K562 (cell line): ENCODE measurements at regions not wholly inside any gene's neighbourhood (a gene's known extent, or its start where the extent isn't known, plus 50 kb on each side); places are given as distances from the start of the nearest gene placed in this dataset.

Source experiments
- ATAC-seq: fragments of 200-7000 bp; cut with Tn5 transposase; 3 replicates; pipeline ENCODE4 v1.9.1; 2020; ENCODE audit warnings: moderate library complexity
- BruUV-seq: library from RNA; stranded (reverse); fragments of 400-500 nt; replicated peaks from 2 replicates; lab custom pipeline; 2021; lab: Mats Ljungman, UMichigan
- CTCF ChIA-PET: fragments of 300-600 bp; formaldehyde crosslinking; extraction: SDS; loops from one replicate; lab custom pipeline; 2021; ENCODE audit warnings: low intra/inter-chr PET ratio; lab: Yijun Ruan, JAX
- POLR2A ChIA-PET: fragments of 300-600, 350-650 bp; sonication (Branson Sonifier 250); formaldehyde crosslinking; extraction: SDS; loops from one replicate; lab custom pipeline; 2021; ENCODE audit warnings: antibody characterized with exemption, inconsistent platforms; lab: Yijun Ruan, JAX
- DNase-seq, 4 experiments: peaks; one replicate each; pipeline versions ENCODE4 v3.0.0 to v3.0.0-alpha.2; 2011 to 2018; ENCODE audit warnings: low spot score in 3 of 4, mixed read lengths in 3 of 4; ENCODE audit errors: extremely low read depth in 1 of 4
- FAIRE-seq: peaks from 2 replicates; lab custom pipeline; 2011; peaks lifted over from hg19 to GRCh38; lab: Jason Lieb, UNC
- H2AFZ ChIP-seq: 2 replicates; pipeline ENCODE4 v1.6.0; 2011; ENCODE audit warnings: low read depth, low read length, control low read depth, inconsistent platforms
- H3K27ac ChIP-seq: fragments of 200-600 bp; 3 replicates; pipeline ENCODE4 v1.8.0; 2011; ENCODE audit warnings: low read depth, mild to moderate bottlenecking, control low read depth, inconsistent platforms, low read length, moderate library complexity, mixed read lengths; ENCODE audit errors: extremely low read depth
- H3K27me3 ChIP-seq, 2 experiments: fragments of 300-600 bp in 1 of 2; 2 replicates in 1 of 2; 3 replicates in 1 of 2; pipeline versions ENCODE4 v1.6.0 to v1.8.0; 2011; ENCODE audit warnings: inconsistent platforms in 2 of 2, low read length in 2 of 2, mild to moderate bottlenecking in 1 of 2, mixed read lengths in 1 of 2, moderate library complexity in 1 of 2; ENCODE audit not compliant: control insufficient read depth in 2 of 2, insufficient read depth in 2 of 2
- H3K36me3 ChIP-seq: fragments of 300-600 bp; 3 replicates; pipeline ENCODE4 v1.8.0; 2011; ENCODE audit warnings: mild to moderate bottlenecking, low read length, inconsistent platforms; ENCODE audit not compliant: control insufficient read depth, insufficient read depth
- H3K4me1 ChIP-seq, 2 experiments: fragments of 200-600 bp in 1 of 2; replicated peaks in 1 of 2; 2 replicates in 1 of 2; 3 replicates in 1 of 2; pipeline versions ENCODE4 v1.5.1 to v1.8.0; 2011; ENCODE audit warnings: inconsistent platforms in 2 of 2, low read length in 2 of 2, mild to moderate bottlenecking in 1 of 2, mixed read lengths in 1 of 2, moderate library complexity in 1 of 2; ENCODE audit not compliant: control insufficient read depth in 2 of 2, insufficient read depth in 2 of 2
- H3K4me2 ChIP-seq: 2 replicates; pipeline ENCODE4 v1.6.1; 2011; ENCODE audit warnings: low read length, control low read depth, inconsistent platforms, mixed read lengths; ENCODE audit not compliant: insufficient read depth
- H3K4me3 ChIP-seq: fragments of 200-600 bp; sonication (generic), shearing (Covaris generic); 2 replicates; pipeline ENCODE4 v1.5.1; 2016; ENCODE audit warnings: control low read depth, inconsistent platforms
- H3K79me2 ChIP-seq: fragments of 200-600 bp; 3 replicates; pipeline ENCODE4 v1.8.0; 2011; ENCODE audit warnings: low read length, inconsistent platforms; ENCODE audit not compliant: control insufficient read depth, insufficient read depth
- H3K9ac ChIP-seq, 2 experiments: 2 replicates each; pipeline versions ENCODE4 v1.6.0 to v1.6.1; 2011; ENCODE audit warnings: low read depth in 2 of 2, low read length in 2 of 2, control low read depth in 1 of 2, inconsistent platforms in 1 of 2, mild to moderate bottlenecking in 1 of 2, mixed read lengths in 1 of 2; ENCODE audit not compliant: insufficient read depth in 1 of 2
- H3K9me1 ChIP-seq: one replicate; pipeline ENCODE4 v1.6.0; 2011; ENCODE audit warnings: inconsistent platforms, mild to moderate bottlenecking, low read length, moderate library complexity; ENCODE audit not compliant: control insufficient read depth, insufficient read depth
- H3K9me3 ChIP-seq: replicated peaks from 2 replicates; pipeline ENCODE4 v1.5.1; 2011; ENCODE audit warnings: low read depth, low read length, inconsistent platforms; ENCODE audit not compliant: control insufficient read depth, insufficient read depth
- H4K20me1 ChIP-seq: replicated peaks from 2 replicates; pipeline ENCODE4 v1.6.1; 2011; ENCODE audit warnings: low read length, inconsistent platforms, mixed read lengths; ENCODE audit not compliant: control insufficient read depth, insufficient read depth
- CHD2 ChIP-seq: IDR thresholded peaks from 2 replicates; pipeline ENCODE4 v1.6.1; 2011; ENCODE audit warnings: low read depth, low read length
- REST ChIP-seq, 2 experiments: fragments of 450-650 bp; formaldehyde crosslinking in 1 of 2; IDR thresholded peaks; 2 replicates each; pipeline versions ENCODE4 v1.4.0 to v1.6.1; 2014 to 2020; ENCODE audit warnings: mild to moderate bottlenecking in 2 of 2, borderline replicate concordance in 1 of 2, low read depth in 1 of 2
- WGBS: fragments of 100-300 bp; shearing (Covaris generic); methylation state at CpG from one replicate; pipeline ENCODE4 v1.1.6; 2016; ENCODE audit warnings: low coverage, mixed read lengths; ENCODE audit not compliant: insufficient coverage; ENCODE audit errors: missing lambda C conversion rate; 5-methylcytosine and 5-hydroxymethylcytosine counted together
- in situ Hi-C: fragments of 300-500 bp; cut with MboI; formaldehyde crosslinking; loops from 4 replicates; pipeline ENCODE4 v1.15.0; 2018; ENCODE audit warnings: inconsistent platforms, mixed read lengths
- intact Hi-C: fragments of 100-400 bp; cut with micrococcal nuclease; formaldehyde crosslinking; loops from 2 replicates; pipeline ENCODE4 v1.14.2; 2022

GRCh38 chr3:34296796-34297195 lies 498.4 kb downstream of the PDCD6IP start:
- Histone ChIP-seq H3K4me2 (no peak overlapping the region), H3K9ac (no peak overlapping the region), H3K9me1 (no peaks in the 10 kb centered on the region), H2AFZ (no peak overlapping the region), H4K20me1 (no peaks in the 10 kb centered on the region), H3K9me3 (no peaks in the 10 kb centered on the region), H3K36me3 (no peaks in the 10 kb centered on the region), H3K27ac (no peak overlapping the region), H3K4me1 (no peaks in the 10 kb centered on the region), H3K27me3 (no peaks in the 10 kb centered on the region), H3K4me3 (no peak overlapping the region), H3K79me2 (no peaks in the 10 kb centered on the region)
- in situ Hi-C loops (no loop called here), intact Hi-C loops (no loop called here)
- POLR2A ChIA-PET: no interaction called here
- no peak for ATAC-seq
- FAIRE-seq: no peak
- CTCF ChIA-PET: no interaction called here
- 1% methylated on average over 4 of the region's 4 CpGs for WGBS
- no peak for DNase-seq
- TF ChIP-seq REST (IDR thresholded peaks at IDR 0.05; ENCODE audit: borderline replicate concordance): peak; percentile 32; the same call in 1 of the 2 replicates
- TF ChIP-seq REST (CRISPR knock-in tag; IDR thresholded peaks at IDR 0.05; ENCODE audit: low read depth): no peak
- TF ChIP-seq CHD2: no peak
- no TSS peak for BruUV-seq
